ENCODE measurements at regions not wholly inside any gene's neighbourhood (a gene's known extent, or its start where the extent isn't known, plus 50 kb on each side); places are given as distances from the start of the nearest gene placed in this dataset.

GRCh38 chr10:6647811-6648526, 67.9 kb upstream of the PRKCQ start:
- no peaks in the 10 kb centered on the region for H3K27me3 Mint-ChIP-seq (ENCODE audit: low read depth)
- H3K27ac Mint-ChIP-seq = peak overlapping the region; percentile 70
- DNase-seq = peak; percentile 91
- CTCF ChIA-PET = interaction anchor here (0.5 to 3.2 kb wide), 38 partner anchors 9 to 291 kb away, joined by 3 to 48 read pairs (median 4); partner anchors contain the start of gene PRKCQ
- H3K4me3 Mint-ChIP-seq = peak overlapping the region; percentile 12
- no peaks in the 10 kb centered on the region for H3K9me3 Mint-ChIP-seq
- peaks cover 62% of the 10 kb centered on the region for H3K4me1 Mint-ChIP-seq (ENCODE audit: low read depth)
- intact Hi-C loops (cut with micrococcal nuclease) = loop anchor here (1.0 to 2.0 kb wide), 3 partner anchors 68 to 173 kb away; partner anchors contain the start of gene PRKCQ
- H3K36me3 Mint-ChIP-seq (ENCODE audit: low read depth) = no peaks in the 10 kb centered on the region

DNA sequence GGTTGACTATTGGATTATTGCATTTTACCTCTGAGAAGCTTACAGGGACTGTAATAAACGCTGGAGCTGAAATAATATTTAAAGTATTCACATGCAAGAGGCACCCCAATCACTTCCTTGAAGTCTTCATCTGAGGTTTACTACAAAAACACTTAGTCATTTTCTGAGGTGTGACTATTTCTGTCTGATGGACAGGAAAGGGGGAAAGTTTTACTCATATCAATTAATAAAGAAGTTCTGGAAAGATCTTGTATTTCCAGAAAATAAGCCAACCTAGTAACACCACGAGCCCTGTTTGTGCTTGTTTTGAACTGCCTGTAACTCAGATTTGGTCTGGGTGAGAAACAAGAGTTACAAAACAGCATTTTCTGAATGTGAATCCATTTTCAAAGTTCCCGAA, 63.9 kb upstream of the PRKCQ start:
- Mint-ChIP-seq H3K9me3 (no peaks in the 10 kb centered on the region), H3K27me3 (ENCODE audit: low read depth) (no peaks in the 10 kb centered on the region), H3K4me1 (ENCODE audit: low read depth) (peaks cover 56% of the 10 kb centered on the region), H3K4me3 (peak overlapping the region; percentile 47), H3K27ac (peak overlapping the region; percentile 91), H3K36me3 (ENCODE audit: low read depth) (peaks cover 1% of the 10 kb centered on the region)
- CTCF ChIA-PET = interaction anchor here (0.6 to 2.7 kb wide), 9 partner anchors 24 to 768 kb away, joined by 3 to 15 read pairs (median 4); partner anchors contain the start of gene PRKCQ
- peak; percentile 48 for DNase-seq
- intact Hi-C loops (cut with micrococcal nuclease) = loop anchor here (1.0 to 2.0 kb wide), 5 partner anchors 27 to 131 kb away; partner anchors contain the start of gene PRKCQ

DNA sequence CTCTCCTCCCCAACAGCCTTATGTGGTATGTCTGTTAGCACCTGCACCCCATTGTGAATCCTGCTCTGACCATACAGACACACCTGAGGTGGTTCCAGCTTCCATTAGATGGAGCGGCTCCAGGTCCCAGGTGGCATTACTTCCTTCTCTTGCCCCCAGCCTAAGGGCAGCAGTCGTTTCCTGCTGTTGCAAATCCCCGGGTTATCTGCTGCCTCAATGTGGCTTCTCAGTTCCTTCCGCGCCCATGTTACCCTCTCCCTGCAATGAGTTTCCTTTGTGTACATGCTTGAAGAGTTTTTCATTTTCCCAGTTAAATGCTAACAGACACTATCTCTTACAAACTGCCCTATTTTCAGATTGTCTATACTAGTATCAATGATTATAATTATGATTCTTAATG, 62.8 kb upstream of the PRKCQ start:
- intact Hi-C loops (cut with micrococcal nuclease) = no loop called here
- H3K9me3 Mint-ChIP-seq = no peaks in the 10 kb centered on the region
- CTCF ChIA-PET = interaction anchor here (1.6 to 2.7 kb wide), 4 partner anchors 35 to 62 kb away, joined by 4 to 15 read pairs (median 10); partner anchors contain the start of gene PRKCQ
- H3K4me3 Mint-ChIP-seq = peak overlapping the region; percentile 23
- DNase-seq = no peak
- H3K27me3 Mint-ChIP-seq (ENCODE audit: low read depth) = no peaks in the 10 kb centered on the region
- peaks cover 50% of the 10 kb centered on the region for H3K4me1 Mint-ChIP-seq (ENCODE audit: low read depth)
- peak overlapping the region; percentile 83 for H3K27ac Mint-ChIP-seq
- H3K36me3 Mint-ChIP-seq (ENCODE audit: low read depth) = peaks cover 1% of the 10 kb centered on the region

DNA sequence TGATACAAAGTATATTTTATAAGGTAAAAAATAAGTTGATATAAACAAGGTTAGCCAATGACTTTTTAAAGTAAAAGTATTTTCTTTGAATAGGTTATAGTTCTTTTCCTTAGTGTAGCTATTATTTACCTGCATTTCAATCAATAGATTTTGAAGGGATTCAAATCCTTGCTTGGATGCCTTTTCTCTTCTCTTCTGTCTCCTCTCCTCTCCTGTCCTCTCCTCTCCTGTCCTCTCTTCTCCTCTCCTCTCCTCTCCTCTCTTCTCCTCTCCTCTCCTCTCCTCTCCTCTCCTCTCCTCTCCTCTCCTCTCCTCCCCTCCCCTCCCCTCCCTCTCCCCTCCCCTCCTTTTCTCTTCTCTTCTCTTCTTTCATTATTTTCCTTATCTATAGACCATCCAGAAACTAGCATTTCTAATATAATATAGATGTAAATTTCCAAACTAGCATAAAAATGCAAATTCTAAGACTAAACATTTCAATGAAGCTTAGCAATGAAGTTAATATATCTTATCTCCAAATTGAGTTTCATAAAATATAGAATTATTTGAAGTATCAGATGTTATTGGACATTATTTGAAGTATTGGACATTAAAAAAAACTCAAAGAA, 60.5 kb upstream of the PRKCQ start:
- no peak for DNase-seq
- no peak overlapping the region for H3K4me3 Mint-ChIP-seq
- no peaks in the 10 kb centered on the region for H3K9me3 Mint-ChIP-seq
- no peak overlapping the region for H3K27ac Mint-ChIP-seq
- intact Hi-C loops (cut with micrococcal nuclease) = no loop called here
- CTCF ChIA-PET = no interaction called here
- peaks cover 1% of the 10 kb centered on the region for H3K36me3 Mint-ChIP-seq (ENCODE audit: low read depth)
- H3K4me1 Mint-ChIP-seq (ENCODE audit: low read depth) = peaks cover 53% of the 10 kb centered on the region
- no peaks in the 10 kb centered on the region for H3K27me3 Mint-ChIP-seq (ENCODE audit: low read depth)

DNA sequence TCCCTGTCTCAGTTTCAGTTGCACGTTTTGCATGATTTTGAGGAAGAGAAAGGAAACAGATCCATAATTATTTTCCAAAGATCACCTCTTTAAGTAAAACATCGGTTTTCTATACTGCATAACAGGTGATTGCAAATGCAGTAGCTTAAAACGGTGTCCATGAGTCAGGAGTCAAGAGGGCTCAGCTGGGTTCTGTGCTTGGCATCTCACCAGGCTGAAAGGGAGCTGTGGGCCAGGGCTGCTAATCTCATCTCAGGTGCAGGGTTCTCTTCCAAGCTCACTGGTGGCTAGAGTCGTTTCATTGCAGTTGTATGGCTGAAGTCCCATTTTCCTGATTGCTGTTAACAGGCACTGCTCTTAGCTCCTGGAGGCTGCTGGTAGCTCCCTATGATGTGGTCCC, 57.0 kb upstream of the PRKCQ start:
- CTCF ChIA-PET = interaction anchor here (0.9 to 1.2 kb wide), 4 partner anchors 11 to 57 kb away, joined by 3 to 8 read pairs (median 4); partner anchors contain the start of gene PRKCQ
- no peaks in the 10 kb centered on the region for H3K27me3 Mint-ChIP-seq (ENCODE audit: low read depth)

GRCh38 chr10:6635784-6636183, 55.7 kb upstream of the PRKCQ start:
- CTCF ChIA-PET = interaction anchor here (0.9 kb wide), 1 partner anchor 13 kb away, joined by 3 read pairs; no protein-coding TSS in a partner anchor
- Mint-ChIP-seq H3K36me3 (ENCODE audit: low read depth) (no peaks in the 10 kb centered on the region), H3K9me3 (no peaks in the 10 kb centered on the region), H3K27ac (peak overlapping the region; percentile 82), H3K4me1 (ENCODE audit: low read depth) (peaks cover 39% of the 10 kb centered on the region), H3K4me3 (peak overlapping the region; percentile 28), H3K27me3 (ENCODE audit: low read depth) (no peaks in the 10 kb centered on the region)
- DNase-seq = peak; percentile 38
- intact Hi-C loops (cut with micrococcal nuclease) = loop anchor here (1.0 kb wide), 1 partner anchor 18 kb away; no protein-coding TSS in a partner anchor

More for the DNA sequence above, 57.0 kb upstream of the PRKCQ start:
- no peaks in the 10 kb centered on the region for H3K9me3 Mint-ChIP-seq
- H3K27ac Mint-ChIP-seq = no peak overlapping the region
- no peaks in the 10 kb centered on the region for H3K36me3 Mint-ChIP-seq (ENCODE audit: low read depth)
- H3K4me3 Mint-ChIP-seq = no peak overlapping the region
- no peak for DNase-seq
- H3K4me1 Mint-ChIP-seq (ENCODE audit: low read depth) = peaks cover 39% of the 10 kb centered on the region
- intact Hi-C loops (cut with micrococcal nuclease) = no loop called here

Measured in activated naive CD4-positive, alpha-beta T cell treated with anti-CD3 and anti-CD28 coated beads for 36 hours (primary cell).